ENCODE measurements at regions not wholly inside any gene's neighbourhood (a gene's known extent, or its start where the extent isn't known, plus 50 kb on each side); places are given as distances from the start of the nearest gene placed in this dataset.

- TF ChIP-seq POLR2AphosphoS5 (IDR thresholded peaks at IDR 0.05; ENCODE audit: borderline replicate concordance, low read depth, low read length) (no peak), EZH2 (IDR thresholded peaks at IDR 0.05) (no peak), FOXP2 (optimal IDR thresholded peaks at IDR 0.05; ENCODE audit: control extremely low read depth, extremely low read length, insufficient read depth) (no peak)
These were observed 76.6 kb upstream of the ABCA1 start for GRCh38 chr9:105004466-105005090.

Measured in SK-N-MC (cell line).